Epithelial cell of proximal tubule (primary cell): ENCODE measurements at regions not wholly inside any gene's neighbourhood (a gene's known extent, or its start where the extent isn't known, plus 50 kb on each side); places are given as distances from the start of the nearest gene placed in this dataset.

Experiments used
- DNase-seq: peaks from one replicate; pipeline ENCODE4 v3.0.0-alpha.2; 2011; ENCODE audit warnings: low read depth
- H3K4me3 ChIP-seq: 2 replicates; pipeline ENCODE4 v1.5.1; 2011; ENCODE audit warnings: low read depth, mild to moderate bottlenecking, low read length
- TF ChIP-seq, protein P1 (sequence below): conservative IDR thresholded peaks from 2 replicates; pipeline ENCODE4 v1.5.1; 2012; ENCODE audit warnings: low read depth, mild to moderate bottlenecking, low read length

DNA sequence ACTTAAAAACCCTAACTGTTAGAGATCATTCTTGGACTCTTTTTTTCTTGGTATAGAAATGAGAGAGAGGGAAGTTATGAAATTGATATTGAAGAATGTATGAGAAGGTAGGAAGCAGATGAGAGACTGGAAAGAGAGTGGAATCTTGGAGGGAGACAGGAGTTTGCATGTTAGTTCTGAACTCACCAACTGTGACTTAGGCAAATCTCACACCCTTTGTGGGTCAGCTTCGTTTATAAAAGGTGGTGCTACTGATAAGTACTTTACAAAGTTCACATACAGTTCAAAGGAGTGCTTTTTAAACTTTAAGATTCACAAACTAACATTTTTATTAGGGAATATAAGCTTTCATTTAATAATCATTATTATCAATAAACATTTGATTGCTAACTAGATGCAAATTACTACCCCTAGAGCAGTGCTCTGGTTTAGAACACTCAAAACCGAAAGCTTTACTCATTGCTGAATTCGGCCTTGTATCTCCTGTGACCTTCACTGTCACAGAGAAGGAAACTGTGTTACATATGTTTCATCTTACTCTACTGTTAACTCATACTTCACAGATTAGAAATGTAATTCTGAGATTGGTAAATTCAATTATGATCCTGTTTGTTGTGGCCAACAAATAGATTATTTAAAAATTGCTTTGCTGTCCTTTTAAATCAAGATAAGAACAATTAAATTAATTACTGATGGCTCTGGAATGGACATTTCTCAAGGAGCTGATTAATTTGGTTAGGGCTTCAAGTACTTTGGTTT is 143.2 kb downstream of the RMI1 start:
- H3K4me3 ChIP-seq, result no peak overlapping the region
- TF ChIP-seq, protein P1, sequence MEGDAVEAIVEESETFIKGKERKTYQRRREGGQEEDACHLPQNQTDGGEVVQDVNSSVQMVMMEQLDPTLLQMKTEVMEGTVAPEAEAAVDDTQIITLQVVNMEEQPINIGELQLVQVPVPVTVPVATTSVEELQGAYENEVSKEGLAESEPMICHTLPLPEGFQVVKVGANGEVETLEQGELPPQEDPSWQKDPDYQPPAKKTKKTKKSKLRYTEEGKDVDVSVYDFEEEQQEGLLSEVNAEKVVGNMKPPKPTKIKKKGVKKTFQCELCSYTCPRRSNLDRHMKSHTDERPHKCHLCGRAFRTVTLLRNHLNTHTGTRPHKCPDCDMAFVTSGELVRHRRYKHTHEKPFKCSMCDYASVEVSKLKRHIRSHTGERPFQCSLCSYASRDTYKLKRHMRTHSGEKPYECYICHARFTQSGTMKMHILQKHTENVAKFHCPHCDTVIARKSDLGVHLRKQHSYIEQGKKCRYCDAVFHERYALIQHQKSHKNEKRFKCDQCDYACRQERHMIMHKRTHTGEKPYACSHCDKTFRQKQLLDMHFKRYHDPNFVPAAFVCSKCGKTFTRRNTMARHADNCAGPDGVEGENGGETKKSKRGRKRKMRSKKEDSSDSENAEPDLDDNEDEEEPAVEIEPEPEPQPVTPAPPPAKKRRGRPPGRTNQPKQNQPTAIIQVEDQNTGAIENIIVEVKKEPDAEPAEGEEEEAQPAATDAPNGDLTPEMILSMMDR, result no peak
- no peak for DNase-seq

DNA sequence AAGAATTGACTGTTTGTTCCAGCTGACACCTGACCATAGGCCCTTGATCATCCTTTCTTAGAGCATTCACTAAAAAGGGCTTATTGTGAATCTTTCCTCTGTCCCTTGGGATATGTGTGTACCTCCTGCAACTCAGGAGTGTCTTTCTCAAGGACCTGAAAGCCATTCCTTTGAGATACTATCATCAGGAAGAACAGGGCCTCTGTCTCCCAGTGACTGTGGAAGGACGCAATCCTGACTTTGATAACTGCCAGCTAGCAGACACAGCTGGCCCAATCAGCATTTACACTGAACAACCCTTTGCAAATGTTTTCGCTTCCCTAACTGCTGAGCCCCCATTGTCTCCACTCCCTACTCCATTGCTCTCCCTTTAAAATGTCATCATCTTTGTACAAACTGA is 144.4 kb downstream of the RMI1 start:
- TF ChIP-seq, protein P1, result no peak

DNA sequence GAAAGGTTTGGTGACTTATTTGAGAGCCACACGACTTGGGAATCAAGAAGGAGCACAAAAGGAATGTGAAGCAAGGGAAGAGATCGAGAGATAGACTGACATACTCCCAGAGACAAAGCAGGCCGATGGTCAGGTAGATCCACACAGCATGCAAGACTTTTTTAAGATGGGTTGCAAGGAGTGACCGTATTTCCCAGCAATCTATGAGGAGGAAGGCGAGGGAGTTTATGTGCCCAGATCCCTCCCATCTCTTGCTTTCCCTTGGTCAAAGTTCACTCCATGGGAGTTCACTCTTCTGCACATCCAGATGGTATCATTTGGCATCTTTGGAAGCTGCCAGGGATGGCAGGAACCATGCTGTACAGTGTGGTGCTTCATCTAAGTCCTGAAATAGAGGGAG is 148.9 kb downstream of the RMI1 start:
- no peak for DNase-seq
- no peak overlapping the region for H3K4me3 ChIP-seq
- TF ChIP-seq, protein P1, result no peak

More for the DNA sequence above, 144.4 kb downstream of the RMI1 start:
- no peak overlapping the region for H3K4me3 ChIP-seq
- DNase-seq, result no peak

DNA sequence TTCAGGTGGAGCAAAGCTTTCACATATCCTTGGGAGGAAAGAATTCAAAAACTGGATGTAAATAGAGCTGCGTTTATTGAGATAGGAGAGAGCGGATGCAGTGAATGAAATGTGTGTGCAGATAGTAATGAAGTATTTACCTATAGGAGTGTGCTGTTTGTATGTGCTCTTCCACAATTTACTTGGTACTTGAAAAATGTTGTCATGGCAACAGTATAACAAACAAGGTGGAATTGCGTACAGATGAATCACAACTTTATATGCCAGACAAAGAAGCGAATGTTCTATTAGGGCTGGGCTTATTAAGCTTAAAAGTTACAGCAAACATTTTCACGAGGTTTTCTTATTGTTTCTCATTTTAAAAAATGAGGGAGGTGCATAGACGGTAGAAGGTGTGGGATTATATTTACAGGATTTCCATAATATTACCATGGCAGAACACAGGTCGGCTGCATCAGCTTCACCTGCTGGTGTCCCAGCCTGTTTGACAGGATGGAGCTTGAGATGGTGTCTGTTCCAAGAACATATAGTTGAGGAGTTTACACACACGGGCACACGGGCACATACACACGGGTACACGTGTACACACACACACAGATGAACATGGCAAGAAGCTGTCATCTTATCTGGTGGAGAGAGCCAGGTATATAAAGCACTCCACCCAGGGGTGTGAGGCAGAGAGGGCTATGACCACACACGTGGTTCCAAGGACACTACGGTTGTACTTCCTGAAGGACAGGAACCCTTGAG is 155.7 kb downstream of the RMI1 start:
- TF ChIP-seq, protein P1, result no peak
- H3K4me3 ChIP-seq, result no peak overlapping the region
- DNase-seq, result no peak

DNA sequence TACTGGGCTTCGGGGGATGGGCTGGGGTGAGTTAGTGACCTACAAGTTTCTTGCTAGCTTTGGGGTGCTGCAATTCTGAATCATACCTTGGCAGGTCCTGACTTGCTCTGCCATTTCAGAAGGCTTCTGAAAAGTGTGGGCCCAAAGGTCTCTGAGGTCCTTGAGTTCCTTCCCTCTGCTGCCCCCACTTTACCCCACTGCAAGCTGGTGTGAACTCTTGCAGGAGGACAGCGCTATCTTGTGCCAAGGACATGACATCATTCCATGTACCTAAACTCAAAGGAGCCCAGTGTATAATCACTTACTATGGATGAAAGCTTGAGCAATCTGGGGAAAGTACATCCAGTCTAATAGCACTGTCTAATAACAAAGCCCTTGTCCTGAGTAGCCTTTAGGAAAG is 157.4 kb downstream of the RMI1 start:
- DNase-seq, result peak; percentile 82
- H3K4me3 ChIP-seq, result no peak overlapping the region
- TF ChIP-seq, protein P1, result peak; percentile 30

DNA sequence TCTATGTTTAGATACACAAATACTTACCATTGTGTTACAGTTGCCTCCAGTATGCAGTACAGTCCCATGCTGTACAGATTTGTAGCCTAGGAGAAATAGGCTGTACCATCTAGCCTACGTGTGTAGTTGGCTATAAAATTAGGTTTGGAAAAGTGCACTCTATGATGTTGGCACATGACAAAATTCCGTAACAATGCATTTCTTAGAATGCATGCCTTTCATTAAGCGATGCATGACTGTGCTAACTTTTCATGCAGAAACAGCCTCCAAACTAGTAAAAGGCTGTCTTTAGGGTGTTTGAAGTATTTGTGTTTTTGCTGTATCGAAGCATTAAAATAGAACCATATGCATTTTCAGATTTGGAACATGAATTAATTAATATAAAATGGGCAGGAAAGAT is 157.9 kb downstream of the RMI1 start:
- peak; percentile 40 for DNase-seq
- TF ChIP-seq, protein P1, result no peak
- no peak overlapping the region for H3K4me3 ChIP-seq
